ENCODE measurements at regions not wholly inside any gene's neighbourhood (a gene's known extent, or its start where the extent isn't known, plus 50 kb on each side); places are given as distances from the start of the nearest gene placed in this dataset.
"Not testable (repeated sequence)": the region's sequence is repeated elsewhere in the genome, so short reads cannot be mapped to it uniquely, and the experiment has no call there.

GRCh38 chr10:8173243-8173865, 118.9 kb downstream of the GATA3 start:
- no peak for DNase-seq (ENCODE audit: low spot score)

GRCh38 chr10:8173866-8174243, 119.4 kb downstream of the GATA3 start:
- DNase-seq (ENCODE audit: low spot score), result no peak

DNA sequence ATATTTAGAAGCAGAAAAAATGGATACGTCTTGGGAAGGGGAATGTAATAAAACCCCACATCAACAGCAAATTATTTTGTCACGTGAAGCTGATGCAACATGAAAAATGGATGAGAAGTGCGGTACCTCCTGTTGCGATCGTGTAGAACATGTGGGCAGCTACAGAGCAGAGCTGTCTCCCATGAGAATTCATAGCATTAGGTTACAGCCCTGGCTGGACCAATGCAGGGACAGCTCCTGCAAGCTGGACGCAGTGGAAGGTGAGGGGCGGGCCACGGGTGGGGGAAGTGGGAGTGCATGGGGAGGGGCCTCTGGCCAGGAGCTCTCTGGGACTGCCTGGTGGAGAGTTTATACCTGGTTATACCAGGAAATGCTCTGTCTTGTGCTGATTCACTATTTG, 120.3 kb downstream of the GATA3 start:
- no peak for DNase-seq (ENCODE audit: low spot score)

GRCh38 chr10:8177526-8177925, 123.0 kb downstream of the GATA3 start:
- DNase-seq (ENCODE audit: low spot score), result not testable (repeated sequence)

GRCh38 chr10:8179773-8180172, 125.3 kb downstream of the GATA3 start:
- not testable (repeated sequence) for DNase-seq (ENCODE audit: low spot score)

- no peak for DNase-seq (ENCODE audit: low spot score)
These were observed 126.0 kb downstream of the GATA3 start for GRCh38 chr10:8180360-8181109.

DNA sequence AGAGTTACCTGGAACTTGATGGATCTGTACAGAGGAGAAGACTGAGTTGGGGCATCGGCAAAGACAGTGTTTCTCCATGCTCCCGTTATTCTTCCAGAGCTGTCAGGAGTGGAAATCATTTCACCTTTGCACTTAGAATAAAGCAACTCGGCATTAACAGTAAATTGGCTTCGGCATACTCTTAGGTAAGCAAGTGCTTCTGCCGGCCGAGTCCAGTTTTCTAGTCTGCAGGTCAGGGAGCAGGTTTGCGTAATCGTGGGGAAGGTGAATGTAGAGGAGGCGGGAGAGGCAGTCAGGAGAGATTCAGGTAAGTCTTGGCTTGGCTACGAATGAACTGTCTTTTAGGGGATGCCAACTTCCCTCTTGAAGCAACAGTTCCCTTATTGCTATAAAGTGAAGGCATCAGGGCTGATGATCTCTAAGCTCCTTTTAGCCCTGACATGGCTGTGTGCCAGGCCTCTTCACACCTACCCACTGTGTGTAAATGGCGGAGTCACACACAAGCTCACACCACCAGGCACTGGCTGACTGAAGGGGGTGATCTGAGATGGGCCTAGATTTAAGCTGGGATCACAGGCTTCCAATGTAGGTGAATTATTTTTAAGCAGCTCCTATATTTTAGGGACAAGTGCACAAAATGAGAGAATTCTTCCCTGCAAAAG, 127.1 kb downstream of the GATA3 start:
- DNase-seq (ENCODE audit: low spot score), result no peak

DNA sequence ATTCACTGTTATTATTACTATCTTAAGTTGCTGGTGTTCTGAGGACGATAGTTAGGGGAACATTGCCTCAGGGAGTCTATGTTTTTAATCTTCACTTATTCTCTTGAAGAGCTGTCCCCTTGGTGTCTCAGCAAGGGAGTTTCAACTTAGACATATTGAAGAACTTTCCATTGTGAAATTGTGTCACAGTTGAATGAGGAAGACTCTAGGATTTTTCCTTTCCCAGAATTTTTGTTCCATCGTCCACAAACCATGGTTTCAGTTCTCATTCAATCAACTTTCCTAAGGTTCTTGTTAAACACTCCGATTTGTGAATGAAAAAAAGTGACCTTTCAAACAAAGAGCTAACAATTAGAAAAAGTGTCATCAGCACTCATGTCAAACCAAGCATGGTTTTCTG, 128.3 kb downstream of the GATA3 start:
- no peak for DNase-seq (ENCODE audit: low spot score)

GRCh38 chr10:8183241-8183704, 128.8 kb downstream of the GATA3 start:
- no peak for DNase-seq (ENCODE audit: low spot score)

DNA sequence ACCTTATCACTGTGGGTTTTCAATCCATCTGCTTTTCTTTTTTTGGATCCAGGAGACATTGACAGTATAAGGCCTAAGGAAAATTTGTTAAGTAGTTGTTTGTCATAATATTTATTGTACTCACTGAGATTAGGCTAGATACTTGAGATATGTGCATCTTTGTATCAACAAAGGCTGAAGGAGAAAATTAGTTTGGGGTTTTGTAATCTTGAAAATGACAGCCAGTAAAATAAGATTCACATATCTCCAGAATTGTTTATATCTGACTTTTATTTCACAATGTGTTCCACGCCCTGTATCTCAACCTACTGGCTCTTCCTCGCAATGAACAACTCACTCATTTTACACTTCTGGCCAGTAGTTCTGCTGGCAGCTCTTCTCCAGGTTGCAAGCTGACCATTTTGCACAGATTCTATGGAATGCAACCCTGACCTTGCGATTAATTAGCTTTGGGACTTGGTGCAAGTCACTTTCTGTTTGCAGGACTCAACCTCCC, 132.7 kb downstream of the GATA3 start:
- DNase-seq (ENCODE audit: low spot score), result no peak

GRCh38 chr10:8189458-8189857, 135.0 kb downstream of the GATA3 start:
- DNase-seq (ENCODE audit: low spot score), result no peak

GRCh38 chr10:8192301-8192700, 137.8 kb downstream of the GATA3 start:
- no peak for DNase-seq (ENCODE audit: low spot score)

DNA sequence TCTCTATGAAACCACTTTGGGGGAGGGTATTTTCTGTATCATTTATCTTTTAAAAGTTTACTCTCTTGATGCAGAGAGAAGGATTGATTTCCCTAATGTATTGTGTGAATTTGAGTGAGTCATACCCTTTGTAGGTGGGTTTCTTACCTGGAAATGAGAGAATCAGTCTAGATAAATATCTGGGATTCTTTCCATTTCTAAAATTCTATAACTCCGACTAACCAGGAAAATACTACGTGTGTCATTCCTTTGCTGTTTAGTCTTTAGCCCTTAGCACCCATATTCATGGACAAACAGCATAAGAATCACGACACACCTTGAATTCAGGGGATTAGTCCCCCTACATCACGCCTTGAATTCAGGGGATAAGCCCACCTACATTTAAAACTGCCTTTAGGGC, 139.1 kb downstream of the GATA3 start:
- no peak for DNase-seq (ENCODE audit: low spot score)

DNA sequence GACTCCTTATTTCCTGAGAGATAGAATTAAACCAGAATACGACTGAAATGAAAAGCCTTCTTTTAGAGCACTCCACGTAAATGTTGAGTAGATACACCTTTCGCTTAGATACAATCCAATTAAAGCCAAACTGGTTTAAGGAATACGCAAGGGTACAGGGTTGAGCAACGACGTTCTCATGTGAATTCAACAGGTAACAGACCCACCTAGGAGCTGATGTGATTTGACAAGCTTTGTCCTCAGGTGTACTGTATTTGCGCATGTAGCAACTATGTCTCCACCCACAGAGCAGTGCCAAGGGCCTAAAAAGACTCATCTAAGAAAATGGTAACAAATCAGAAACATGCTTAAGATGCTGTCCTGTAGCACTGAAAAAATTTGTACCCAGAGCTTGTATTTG, 139.6 kb downstream of the GATA3 start:
- no peak for DNase-seq (ENCODE audit: low spot score)

DNA sequence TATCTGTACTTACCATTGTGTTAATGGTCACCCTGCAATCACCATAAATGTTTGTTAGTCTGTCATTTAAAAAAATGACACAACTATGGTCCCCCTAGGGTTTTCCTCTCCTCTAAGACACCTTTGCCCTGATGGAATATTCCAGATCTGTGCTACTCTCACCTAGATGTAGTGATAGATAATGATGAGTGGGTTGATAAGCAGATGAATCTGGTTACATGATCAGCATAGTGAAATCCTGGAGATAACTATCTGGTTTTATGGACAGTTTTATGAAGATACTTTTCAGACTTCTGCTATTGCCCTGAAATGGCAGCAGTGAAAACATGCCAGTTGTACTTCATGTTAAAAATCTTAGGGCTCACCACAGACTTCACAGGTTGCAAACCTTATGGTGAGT, 152.4 kb downstream of the GATA3 start:
- no peak for DNase-seq (ENCODE audit: low spot score)

GRCh38 chr10:8211631-8212030, 157.1 kb downstream of the GATA3 start:
- peak; percentile 5 for DNase-seq (ENCODE audit: low spot score)

- no peak for DNase-seq (ENCODE audit: low spot score)
These were observed 159.2 kb downstream of the GATA3 start for GRCh38 chr10:8213735-8214134.

DNA sequence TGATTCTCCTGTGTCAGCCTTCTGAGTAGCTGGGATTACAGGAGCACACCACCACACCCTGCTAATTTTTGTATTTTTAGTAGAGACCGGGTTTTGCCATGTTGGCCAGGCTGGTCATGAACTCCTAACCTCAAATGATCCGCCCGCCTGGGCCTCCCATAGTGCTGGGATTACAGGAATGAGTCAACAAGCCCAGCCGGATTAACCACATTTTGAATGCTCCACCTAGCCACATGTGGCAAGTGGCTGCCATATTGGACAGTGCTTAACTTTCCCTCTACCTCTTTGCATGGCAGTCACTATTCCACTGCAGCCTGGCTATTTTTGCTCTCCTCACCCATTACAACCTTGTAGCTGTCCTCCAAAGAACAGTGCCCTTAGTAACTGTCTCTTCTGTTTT, 160.1 kb downstream of the GATA3 start:
- DNase-seq (ENCODE audit: low spot score), result no peak

DNA sequence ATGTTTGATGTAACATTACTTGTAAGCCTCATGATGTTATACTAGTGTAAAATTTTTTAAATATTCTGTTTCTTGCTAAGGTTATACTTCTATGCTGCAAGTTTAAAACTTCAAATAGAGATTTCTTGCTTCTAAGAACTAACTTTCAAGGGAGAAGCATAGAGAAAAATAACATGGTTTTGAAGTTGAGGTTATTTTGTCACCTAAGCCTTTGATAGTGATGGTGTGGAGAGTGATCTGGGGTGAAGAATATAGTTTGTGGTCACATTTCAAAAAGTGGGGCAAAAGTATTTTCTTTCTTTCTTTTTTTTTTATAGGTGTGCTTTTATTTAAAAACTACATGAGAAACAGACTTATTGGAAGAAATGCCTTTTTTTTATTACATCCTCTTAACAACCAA, 162.4 kb downstream of the GATA3 start:
- DNase-seq (ENCODE audit: low spot score), result no peak

GRCh38 chr10:8221451-8221850, 167.0 kb downstream of the GATA3 start:
- DNase-seq (ENCODE audit: low spot score), result no peak

DNA sequence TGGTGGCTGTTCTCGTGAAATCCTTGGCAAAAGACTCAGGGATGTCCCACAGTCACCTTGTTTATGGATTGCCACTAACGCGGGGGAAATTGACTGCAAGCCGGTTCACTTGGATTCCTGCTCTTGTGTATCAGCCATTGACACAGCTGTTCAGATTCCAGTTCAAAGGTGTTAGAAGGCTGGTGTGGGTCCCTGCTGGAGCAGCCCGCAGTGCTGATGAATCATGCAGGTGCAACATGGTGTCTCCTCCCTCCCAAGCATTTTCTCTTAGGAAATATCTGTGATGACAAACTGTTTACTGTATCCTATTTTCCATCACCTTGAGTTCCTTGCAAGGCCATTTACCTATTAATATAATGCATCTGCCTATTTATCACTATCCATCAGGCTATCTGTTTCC, 170.1 kb downstream of the GATA3 start:
- no peak for DNase-seq (ENCODE audit: low spot score)

- no peak for DNase-seq (ENCODE audit: low spot score)
These were observed 170.7 kb downstream of the GATA3 start for GRCh38 chr10:8225187-8225586.

DNA sequence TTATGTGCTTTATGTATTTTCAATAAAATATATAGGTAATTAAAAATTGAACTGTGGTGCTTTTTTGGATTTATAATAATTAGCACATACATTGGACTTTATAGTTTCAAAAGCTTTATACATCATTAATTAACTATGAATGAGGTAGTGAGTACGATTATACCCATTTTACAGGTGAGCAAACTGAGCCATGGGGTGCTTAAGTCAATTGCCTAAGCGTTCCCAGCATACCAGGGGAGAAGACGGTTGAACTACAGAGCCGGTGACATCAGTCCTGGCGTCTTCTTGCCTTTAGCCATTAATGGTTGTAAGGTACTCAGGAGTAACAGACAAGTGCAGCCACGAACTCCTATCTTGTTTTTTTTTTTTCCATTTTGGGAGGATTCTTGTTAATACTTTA, 172.8 kb downstream of the GATA3 start:
- DNase-seq (ENCODE audit: low spot score), result no peak

All from NAMALWA (cell line).